K562 (cell line): ENCODE measurements at regions not wholly inside any gene's neighbourhood (a gene's known extent, or its start where the extent isn't known, plus 50 kb on each side); places are given as distances from the start of the nearest gene placed in this dataset.

ENCODE experiments used
- ATAC-seq: fragments of 200-7000 bp; cut with Tn5 transposase; 3 replicates; pipeline ENCODE4 v1.9.1; 2020; ENCODE audit warnings: moderate library complexity
- BruUV-seq: library from RNA; stranded (reverse); fragments of 400-500 nt; replicated peaks from 2 replicates; lab custom pipeline; 2021; lab: Mats Ljungman, UMichigan
- CTCF ChIA-PET: fragments of 300-600 bp; formaldehyde crosslinking; extraction: SDS; loops from one replicate; lab custom pipeline; 2021; ENCODE audit warnings: low intra/inter-chr PET ratio; lab: Yijun Ruan, JAX
- POLR2A ChIA-PET: fragments of 300-600, 350-650 bp; sonication (Branson Sonifier 250); formaldehyde crosslinking; extraction: SDS; loops from one replicate; lab custom pipeline; 2021; ENCODE audit warnings: antibody characterized with exemption, inconsistent platforms; lab: Yijun Ruan, JAX
- DNase-seq, 4 experiments: peaks; one replicate each; pipeline versions ENCODE4 v3.0.0 to v3.0.0-alpha.2; 2011 to 2018; ENCODE audit warnings: low spot score in 3 of 4, mixed read lengths in 3 of 4; ENCODE audit errors: extremely low read depth in 1 of 4
- FAIRE-seq: peaks from 2 replicates; lab custom pipeline; 2011; peaks lifted over from hg19 to GRCh38; lab: Jason Lieb, UNC
- H2AFZ ChIP-seq: 2 replicates; pipeline ENCODE4 v1.6.0; 2011; ENCODE audit warnings: low read depth, low read length, control low read depth, inconsistent platforms
- H3K27ac ChIP-seq: fragments of 200-600 bp; 3 replicates; pipeline ENCODE4 v1.8.0; 2011; ENCODE audit warnings: low read depth, mild to moderate bottlenecking, control low read depth, inconsistent platforms, low read length, moderate library complexity, mixed read lengths; ENCODE audit errors: extremely low read depth
- H3K27me3 ChIP-seq, 2 experiments: fragments of 300-600 bp in 1 of 2; 2 replicates in 1 of 2; 3 replicates in 1 of 2; pipeline versions ENCODE4 v1.6.0 to v1.8.0; 2011; ENCODE audit warnings: inconsistent platforms in 2 of 2, low read length in 2 of 2, mild to moderate bottlenecking in 1 of 2, mixed read lengths in 1 of 2, moderate library complexity in 1 of 2; ENCODE audit not compliant: control insufficient read depth in 2 of 2, insufficient read depth in 2 of 2
- H3K36me3 ChIP-seq: fragments of 300-600 bp; 3 replicates; pipeline ENCODE4 v1.8.0; 2011; ENCODE audit warnings: mild to moderate bottlenecking, low read length, inconsistent platforms; ENCODE audit not compliant: control insufficient read depth, insufficient read depth
- H3K4me1 ChIP-seq, 2 experiments: fragments of 200-600 bp in 1 of 2; replicated peaks in 1 of 2; 2 replicates in 1 of 2; 3 replicates in 1 of 2; pipeline versions ENCODE4 v1.5.1 to v1.8.0; 2011; ENCODE audit warnings: inconsistent platforms in 2 of 2, low read length in 2 of 2, mild to moderate bottlenecking in 1 of 2, mixed read lengths in 1 of 2, moderate library complexity in 1 of 2; ENCODE audit not compliant: control insufficient read depth in 2 of 2, insufficient read depth in 2 of 2
- H3K4me2 ChIP-seq: 2 replicates; pipeline ENCODE4 v1.6.1; 2011; ENCODE audit warnings: low read length, control low read depth, inconsistent platforms, mixed read lengths; ENCODE audit not compliant: insufficient read depth
- H3K4me3 ChIP-seq: fragments of 200-600 bp; sonication (generic), shearing (Covaris generic); 2 replicates; pipeline ENCODE4 v1.5.1; 2016; ENCODE audit warnings: control low read depth, inconsistent platforms
- H3K79me2 ChIP-seq: fragments of 200-600 bp; 3 replicates; pipeline ENCODE4 v1.8.0; 2011; ENCODE audit warnings: low read length, inconsistent platforms; ENCODE audit not compliant: control insufficient read depth, insufficient read depth
- H3K9ac ChIP-seq, 2 experiments: 2 replicates each; pipeline versions ENCODE4 v1.6.0 to v1.6.1; 2011; ENCODE audit warnings: low read depth in 2 of 2, low read length in 2 of 2, control low read depth in 1 of 2, inconsistent platforms in 1 of 2, mild to moderate bottlenecking in 1 of 2, mixed read lengths in 1 of 2; ENCODE audit not compliant: insufficient read depth in 1 of 2
- H3K9me1 ChIP-seq: one replicate; pipeline ENCODE4 v1.6.0; 2011; ENCODE audit warnings: inconsistent platforms, mild to moderate bottlenecking, low read length, moderate library complexity; ENCODE audit not compliant: control insufficient read depth, insufficient read depth
- H3K9me3 ChIP-seq: replicated peaks from 2 replicates; pipeline ENCODE4 v1.5.1; 2011; ENCODE audit warnings: low read depth, low read length, inconsistent platforms; ENCODE audit not compliant: control insufficient read depth, insufficient read depth
- H4K20me1 ChIP-seq: replicated peaks from 2 replicates; pipeline ENCODE4 v1.6.1; 2011; ENCODE audit warnings: low read length, inconsistent platforms, mixed read lengths; ENCODE audit not compliant: control insufficient read depth, insufficient read depth
- C11orf30 ChIP-seq: fragments of 450-650 bp; IDR thresholded peaks from 2 replicates; pipeline ENCODE4 v1.6.1; 2016; ENCODE audit warnings: low read depth, mild to moderate bottlenecking
- CBX1 ChIP-seq: sonication (generic); IDR thresholded peaks from 2 replicates; pipeline ENCODE4 v1.6.1; 2016; ENCODE audit warnings: antibody characterized with exemption, low read depth, mild to moderate bottlenecking
- ESRRA ChIP-seq: fragments of 450-650 bp; IDR thresholded peaks from 2 replicates; pipeline ENCODE4 v1.6.1; 2014; ENCODE audit warnings: low read depth, mild to moderate bottlenecking, moderate library complexity, borderline replicate concordance
- FOXP4 ChIP-seq: sonication (generic); formaldehyde crosslinking; IDR thresholded peaks from 2 replicates; pipeline ENCODE4 v1.8.0; 2022; ENCODE audit warnings: mild to moderate bottlenecking, missing genetic modification reagents, borderline replicate concordance
- HES1 ChIP-seq: fragments of 450-650 bp; IDR thresholded peaks from 2 replicates; pipeline ENCODE4 v1.6.1; 2016; ENCODE audit warnings: low read depth, mild to moderate bottlenecking, moderate library complexity
- MEF2D ChIP-seq: conservative IDR thresholded peaks from 2 replicates; pipeline ENCODE4 v1.6.1; 2016; ENCODE audit warnings: low read depth, missing genetic modification characterization, missing compliant biosample characterization
- THAP7 ChIP-seq: fragments of 250-450 bp; sonication (Bioruptor Pico); IDR thresholded peaks from 2 replicates; pipeline ENCODE4 v1.5.0; 2021
- ZC3H8 ChIP-seq: fragments of 450-650 bp; IDR thresholded peaks from 2 replicates; pipeline ENCODE4 v1.6.1; 2017
- ZNF316 ChIP-seq: fragments of 450-650 bp; IDR thresholded peaks from 2 replicates; pipeline ENCODE4 v1.6.1; 2016
- ZNF695 ChIP-seq: fragments of 450-650 bp; formaldehyde crosslinking; IDR thresholded peaks from 2 replicates; pipeline ENCODE4 v1.4.0; 2020; ENCODE audit warnings: mild to moderate bottlenecking, moderate library complexity
- WGBS: fragments of 100-300 bp; shearing (Covaris generic); methylation state at CpG from one replicate; pipeline ENCODE4 v1.1.6; 2016; ENCODE audit warnings: low coverage, mixed read lengths; ENCODE audit not compliant: insufficient coverage; ENCODE audit errors: missing lambda C conversion rate; 5-methylcytosine and 5-hydroxymethylcytosine counted together
- in situ Hi-C: fragments of 300-500 bp; cut with MboI; formaldehyde crosslinking; loops from 4 replicates; pipeline ENCODE4 v1.15.0; 2018; ENCODE audit warnings: inconsistent platforms, mixed read lengths
- intact Hi-C: fragments of 100-400 bp; cut with micrococcal nuclease; formaldehyde crosslinking; loops from 2 replicates; pipeline ENCODE4 v1.14.2; 2022

- BruUV-seq, result no TSS peak
- H3K27me3 ChIP-seq, result no peaks in the 10 kb centered on the region
- in situ Hi-C loops, result no loop called here
- DNase-seq (no peak), ATAC-seq (no peak), FAIRE-seq (no peak)
- CTCF ChIA-PET, result no interaction called here
- POLR2A ChIA-PET, result no interaction called here
- no peak overlapping the region for H3K4me2 ChIP-seq
- H3K4me3 ChIP-seq, result no peak overlapping the region
- H3K9me1 ChIP-seq, result no peaks in the 10 kb centered on the region
- WGBS, result 0% methylated on average over 2 of the region's 2 CpGs
- H3K9ac ChIP-seq, result no peak overlapping the region
- no peaks in the 10 kb centered on the region for H3K79me2 ChIP-seq
- no peaks in the 10 kb centered on the region for H3K4me1 ChIP-seq
- H3K27ac ChIP-seq, result no peak overlapping the region
- no peaks in the 10 kb centered on the region for H4K20me1 ChIP-seq
- TF ChIP-seq MEF2D (tag) (no peak), THAP7 (no peak), CBX1 (no peak)
- no peak overlapping the region for H2AFZ ChIP-seq
- H3K9me3 ChIP-seq, result no peaks in the 10 kb centered on the region
- H3K36me3 ChIP-seq, result no peaks in the 10 kb centered on the region
- intact Hi-C loops, result no loop called here
These were observed 553.7 kb downstream of the MCTP2 start for GRCh38 chr15:94785091-94785490.

- ChIA-PET POLR2A (no interaction called here), CTCF (no interaction called here)
- H3K27me3 ChIP-seq, result no peaks in the 10 kb centered on the region
- FAIRE-seq (no peak), DNase-seq (no peak), ATAC-seq (no peak)
- no peak overlapping the region for H3K4me2 ChIP-seq
- WGBS, result 0% methylated on average over 2 of the region's 2 CpGs
- H3K4me3 ChIP-seq, result no peak overlapping the region
- H3K4me1 ChIP-seq, result no peaks in the 10 kb centered on the region
- in situ Hi-C loops (no loop called here), intact Hi-C loops (no loop called here)
- H4K20me1 ChIP-seq, result no peaks in the 10 kb centered on the region
- H3K9me3 ChIP-seq, result no peaks in the 10 kb centered on the region
- no peak overlapping the region for H2AFZ ChIP-seq
- H3K27ac ChIP-seq, result no peak overlapping the region
- TF ChIP-seq C11orf30, result 0 out of 2 replicates have a peak, but pooled peaks have one; percentile 6
- no peak for TF ChIP-seq HES1
- no peak for TF ChIP-seq ESRRA
- TF ChIP-seq ZNF316, result peak; percentile 37
- no peak for TF ChIP-seq ZC3H8
- no peak for TF ChIP-seq FOXP4 (CRISPR knock-in tag)
- no peak for TF ChIP-seq ZNF695 (CRISPR knock-in tag)
- H3K9ac ChIP-seq, result no peak overlapping the region
- no peaks in the 10 kb centered on the region for H3K36me3 ChIP-seq
- BruUV-seq, result no TSS peak
- no peaks in the 10 kb centered on the region for H3K79me2 ChIP-seq
- H3K9me1 ChIP-seq, result no peaks in the 10 kb centered on the region
These were observed 559.6 kb downstream of the MCTP2 start for GRCh38 chr15:94791008-94791407.
